ENCODE measurements at regions not wholly inside any gene's neighbourhood (a gene's known extent, or its start where the extent isn't known, plus 50 kb on each side); places are given as distances from the start of the nearest gene placed in this dataset.

DNA sequence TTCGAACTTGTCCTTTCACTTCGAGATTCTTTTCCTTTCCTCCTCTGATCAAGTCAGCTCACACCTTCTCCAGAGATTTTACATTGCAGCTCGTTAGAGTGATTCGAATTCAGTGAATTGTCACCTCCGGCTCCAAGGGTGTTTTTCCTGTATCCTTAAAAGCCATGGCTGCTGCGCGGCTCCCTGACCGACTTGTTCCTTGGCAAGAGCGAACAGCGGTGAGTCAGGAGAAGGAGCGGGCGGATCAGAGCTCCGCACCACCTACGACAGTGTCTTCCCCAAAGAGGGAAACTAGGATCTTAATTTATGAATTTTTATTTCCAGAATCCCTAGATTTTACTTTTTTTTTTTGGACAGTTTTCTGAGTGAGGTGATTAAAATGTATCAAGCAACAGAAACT, 204.4 kb upstream of the ADGRL2 start:
- Histone ChIP-seq H3K4me1 (no peaks in the 10 kb centered on the region), H3K4me3 (no peak overlapping the region), H3K9me3 (no peaks in the 10 kb centered on the region), H3K27ac (no peak overlapping the region), H3K27me3 (no peaks in the 10 kb centered on the region), H3K36me3 (no peaks in the 10 kb centered on the region)
- intact Hi-C loops (cut with DNase I; ENCODE audit: low total_unique reads), result no loop called here
- TF ChIP-seq POLR2AphosphoS5 (IDR thresholded peaks at IDR 0.05), result no peak
- TF ChIP-seq, protein P1, sequence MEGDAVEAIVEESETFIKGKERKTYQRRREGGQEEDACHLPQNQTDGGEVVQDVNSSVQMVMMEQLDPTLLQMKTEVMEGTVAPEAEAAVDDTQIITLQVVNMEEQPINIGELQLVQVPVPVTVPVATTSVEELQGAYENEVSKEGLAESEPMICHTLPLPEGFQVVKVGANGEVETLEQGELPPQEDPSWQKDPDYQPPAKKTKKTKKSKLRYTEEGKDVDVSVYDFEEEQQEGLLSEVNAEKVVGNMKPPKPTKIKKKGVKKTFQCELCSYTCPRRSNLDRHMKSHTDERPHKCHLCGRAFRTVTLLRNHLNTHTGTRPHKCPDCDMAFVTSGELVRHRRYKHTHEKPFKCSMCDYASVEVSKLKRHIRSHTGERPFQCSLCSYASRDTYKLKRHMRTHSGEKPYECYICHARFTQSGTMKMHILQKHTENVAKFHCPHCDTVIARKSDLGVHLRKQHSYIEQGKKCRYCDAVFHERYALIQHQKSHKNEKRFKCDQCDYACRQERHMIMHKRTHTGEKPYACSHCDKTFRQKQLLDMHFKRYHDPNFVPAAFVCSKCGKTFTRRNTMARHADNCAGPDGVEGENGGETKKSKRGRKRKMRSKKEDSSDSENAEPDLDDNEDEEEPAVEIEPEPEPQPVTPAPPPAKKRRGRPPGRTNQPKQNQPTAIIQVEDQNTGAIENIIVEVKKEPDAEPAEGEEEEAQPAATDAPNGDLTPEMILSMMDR (IDR thresholded peaks at IDR 0.05), result no peak
- no peak for TF ChIP-seq POLR2A (IDR thresholded peaks at IDR 0.05)
- no peak for DNase-seq (ENCODE audit: low spot score in 2 of 2)

DNA sequence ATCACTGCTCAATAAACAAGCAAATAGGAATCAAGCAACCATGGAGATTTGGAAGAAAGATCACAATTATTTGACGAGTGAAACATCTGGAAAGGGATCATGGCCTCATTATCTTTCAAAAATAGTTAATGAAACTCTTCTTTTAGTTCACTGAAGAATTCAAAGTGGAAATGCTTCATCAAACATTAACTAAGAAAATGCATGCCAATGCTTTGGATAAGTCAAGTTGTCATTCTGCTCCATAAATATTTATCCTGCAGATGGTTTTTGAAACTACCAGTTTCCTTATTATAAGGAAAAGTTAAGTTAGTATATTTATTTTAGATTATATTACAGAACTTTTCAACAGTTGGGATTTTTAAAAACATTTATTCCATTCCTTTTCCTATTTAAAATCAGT, 206.5 kb upstream of the ADGRL2 start:
- DNase-seq (ENCODE audit: low spot score in 2 of 2), result no peak
- TF ChIP-seq, protein P1 (IDR thresholded peaks at IDR 0.05), result no peak
- no peak for TF ChIP-seq POLR2A (IDR thresholded peaks at IDR 0.05)
- no peak for TF ChIP-seq POLR2AphosphoS5 (IDR thresholded peaks at IDR 0.05)
- Histone ChIP-seq H3K36me3 (no peaks in the 10 kb centered on the region), H3K4me1 (no peaks in the 10 kb centered on the region), H3K27me3 (no peaks in the 10 kb centered on the region), H3K4me3 (no peak overlapping the region), H3K9me3 (no peaks in the 10 kb centered on the region), H3K27ac (no peak overlapping the region)
- intact Hi-C loops (cut with DNase I; ENCODE audit: low total_unique reads), result no loop called here

DNA sequence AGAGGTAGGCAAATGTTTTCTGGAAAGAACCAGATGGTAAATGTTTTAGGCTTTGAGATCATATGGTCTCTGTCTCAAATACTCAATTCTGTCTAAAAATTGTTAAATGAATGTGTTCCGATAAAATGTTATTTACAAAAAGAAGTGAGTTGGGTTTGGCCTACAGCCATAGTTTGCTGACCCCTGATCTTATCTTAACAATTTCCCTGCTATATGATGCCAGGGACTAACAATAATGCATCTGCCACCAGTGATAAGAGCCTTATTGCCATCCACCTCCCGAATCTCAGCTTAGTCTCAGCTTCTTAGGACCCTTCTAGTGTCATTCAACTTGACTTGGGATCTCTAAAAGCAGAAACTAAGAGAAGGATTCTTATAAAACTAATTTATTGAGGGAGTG, 208.5 kb upstream of the ADGRL2 start:
- H3K4me1 ChIP-seq, result no peaks in the 10 kb centered on the region
- H3K9me3 ChIP-seq, result no peaks in the 10 kb centered on the region
- intact Hi-C loops (cut with DNase I; ENCODE audit: low total_unique reads), result no loop called here
- H3K27ac ChIP-seq, result no peak overlapping the region
- no peak overlapping the region for H3K4me3 ChIP-seq
- TF ChIP-seq POLR2AphosphoS5 (IDR thresholded peaks at IDR 0.05) (no peak), POLR2A (IDR thresholded peaks at IDR 0.05) (no peak)
- TF ChIP-seq, protein P1 (IDR thresholded peaks at IDR 0.05), result no peak
- no peaks in the 10 kb centered on the region for H3K36me3 ChIP-seq
- no peak for DNase-seq (ENCODE audit: low spot score in 2 of 2)
- no peaks in the 10 kb centered on the region for H3K27me3 ChIP-seq

DNA sequence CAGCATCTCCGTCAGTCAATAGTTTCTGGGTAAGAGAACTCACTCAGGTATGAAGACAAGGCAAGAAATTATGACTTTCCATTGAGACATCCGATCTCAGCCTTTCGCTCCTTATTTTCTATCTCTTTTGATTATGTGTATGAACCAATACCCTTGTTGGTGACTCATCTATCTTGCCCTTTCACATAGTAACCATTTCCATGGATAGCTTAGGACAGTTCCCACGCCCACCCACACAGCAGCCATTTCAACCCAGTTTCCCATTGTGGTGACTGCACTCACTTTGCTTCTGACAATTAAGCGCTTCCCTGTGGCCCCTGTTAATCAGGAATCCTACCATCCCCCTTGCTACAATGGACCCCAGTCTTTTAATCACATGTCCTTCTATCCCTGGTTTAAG, 210.6 kb upstream of the ADGRL2 start:
- intact Hi-C loops (cut with DNase I; ENCODE audit: low total_unique reads), result no loop called here
- TF ChIP-seq POLR2AphosphoS5 (IDR thresholded peaks at IDR 0.05) (no peak), POLR2A (IDR thresholded peaks at IDR 0.05) (no peak)
- TF ChIP-seq, protein P1 (IDR thresholded peaks at IDR 0.05), result no peak
- no peak overlapping the region for H3K4me3 ChIP-seq
- H3K27ac ChIP-seq, result no peak overlapping the region
- no peaks in the 10 kb centered on the region for H3K27me3 ChIP-seq
- H3K9me3 ChIP-seq, result no peaks in the 10 kb centered on the region
- no peaks in the 10 kb centered on the region for H3K36me3 ChIP-seq
- DNase-seq (ENCODE audit: low spot score in 2 of 2), result no peak
- no peaks in the 10 kb centered on the region for H3K4me1 ChIP-seq

DNA sequence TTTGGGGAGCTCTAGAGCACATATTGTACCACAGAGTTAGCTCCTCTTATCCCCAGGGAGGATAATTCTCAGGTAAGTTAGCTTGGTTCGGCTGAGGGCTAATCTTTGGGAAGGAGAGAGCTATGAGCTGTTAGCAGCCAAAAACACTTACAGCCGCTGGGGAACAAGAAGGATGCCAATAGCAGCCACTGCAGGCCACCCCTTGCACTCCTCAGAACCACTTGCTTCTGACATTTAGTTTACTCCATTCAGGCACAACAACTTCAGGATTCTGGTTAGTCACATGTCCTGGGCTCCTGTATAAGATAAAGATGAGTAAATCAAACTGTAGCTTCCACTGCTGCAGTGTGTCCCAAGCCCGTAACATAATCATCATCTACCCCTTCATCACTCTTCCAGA, 212.6 kb upstream of the ADGRL2 start:
- TF ChIP-seq POLR2A (IDR thresholded peaks at IDR 0.05), result no peak
- TF ChIP-seq, protein P1 (IDR thresholded peaks at IDR 0.05), result no peak
- TF ChIP-seq POLR2AphosphoS5 (IDR thresholded peaks at IDR 0.05), result no peak
- Histone ChIP-seq H3K27ac (no peak overlapping the region), H3K9me3 (no peaks in the 10 kb centered on the region), H3K36me3 (no peaks in the 10 kb centered on the region), H3K4me1 (no peaks in the 10 kb centered on the region), H3K4me3 (no peak overlapping the region), H3K27me3 (no peaks in the 10 kb centered on the region)
- intact Hi-C loops (cut with DNase I; ENCODE audit: low total_unique reads), result no loop called here
- DNase-seq (ENCODE audit: low spot score in 2 of 2), result no peak

Data from breast epithelium (tissue), 4 donors.